ENCODE measurements at regions not wholly inside any gene's neighbourhood (a gene's known extent, or its start where the extent isn't known, plus 50 kb on each side); places are given as distances from the start of the nearest gene placed in this dataset.

- H3K27ac ChIP-seq (ENCODE audit: low read depth, low read length) = no peak overlapping the region
- H3K4me3 ChIP-seq (ENCODE audit: low read depth, low read length) = no peak overlapping the region
- no peaks in the 10 kb centered on the region for H3K27me3 ChIP-seq (ENCODE audit: control insufficient read depth, insufficient read depth, low read length)
- DNase-seq (ENCODE audit: low read depth in 4 of 6, low spot score in 6 of 6) = no peak
- H3K9me3 ChIP-seq (ENCODE audit: control insufficient read depth, insufficient read depth, low read length) = no peaks in the 10 kb centered on the region
- H3K36me3 ChIP-seq (ENCODE audit: control insufficient read depth, insufficient read depth, low read length) = no peaks in the 10 kb centered on the region
- no peaks in the 10 kb centered on the region for H3K4me1 ChIP-seq (ENCODE audit: control insufficient read depth, insufficient read depth, low read length)
Measured at GRCh38 chr6:48311301-48311700, 200.3 kb upstream of the PTCHD4 start.

- WGBS (ENCODE audit: insufficient coverage) = no CpG with 5 or more reads among the region's 2 CpGs
- Histone ChIP-seq H3K27me3 (ENCODE audit: control insufficient read depth, insufficient read depth, low read length) (no peaks in the 10 kb centered on the region), H3K36me3 (ENCODE audit: control insufficient read depth, insufficient read depth, low read length) (no peaks in the 10 kb centered on the region), H3K9me3 (ENCODE audit: control insufficient read depth, insufficient read depth, low read length) (no peaks in the 10 kb centered on the region), H3K27ac (ENCODE audit: low read depth, low read length) (no peak overlapping the region), H3K4me3 (ENCODE audit: low read depth, low read length) (no peak overlapping the region), H3K4me1 (ENCODE audit: control insufficient read depth, insufficient read depth, low read length) (no peaks in the 10 kb centered on the region)
- no peak for DNase-seq (ENCODE audit: low read depth in 4 of 6, low spot score in 6 of 6)
Measured at GRCh38 chr6:48307573-48307972, 196.6 kb upstream of the PTCHD4 start.

- no peaks in the 10 kb centered on the region for H3K4me1 ChIP-seq (ENCODE audit: control insufficient read depth, insufficient read depth, low read length)
- DNase-seq (ENCODE audit: low read depth in 4 of 6, low spot score in 6 of 6) = peak in 4 of 6 donors; percentile 2 to 87 (median 28)
Measured at GRCh38 chr6:48290595-48290994, 179.6 kb upstream of the PTCHD4 start.

GRCh38 chr6:48289841-48290240, 178.8 kb upstream of the PTCHD4 start:
- H3K27ac ChIP-seq (ENCODE audit: low read depth, low read length) = no peak overlapping the region
- DNase-seq (ENCODE audit: low read depth in 4 of 6, low spot score in 6 of 6) = no peak
- H3K36me3 ChIP-seq (ENCODE audit: control insufficient read depth, insufficient read depth, low read length) = no peaks in the 10 kb centered on the region
- 87% methylated on average over 4 of the region's 5 CpGs for WGBS (ENCODE audit: insufficient coverage)
- H3K4me3 ChIP-seq (ENCODE audit: low read depth, low read length) = no peak overlapping the region
- H3K4me1 ChIP-seq (ENCODE audit: control insufficient read depth, insufficient read depth, low read length) = no peaks in the 10 kb centered on the region
- H3K9me3 ChIP-seq (ENCODE audit: control insufficient read depth, insufficient read depth, low read length) = peaks cover 2% of the 10 kb centered on the region
- no peaks in the 10 kb centered on the region for H3K27me3 ChIP-seq (ENCODE audit: control insufficient read depth, insufficient read depth, low read length)

More at GRCh38 chr6:48290595-48290994, 179.6 kb upstream of the PTCHD4 start:
- H3K27me3 ChIP-seq (ENCODE audit: control insufficient read depth, insufficient read depth, low read length) = no peaks in the 10 kb centered on the region
- WGBS (ENCODE audit: insufficient coverage) = no CpG with 5 or more reads among the region's 4 CpGs
- H3K9me3 ChIP-seq (ENCODE audit: control insufficient read depth, insufficient read depth, low read length) = peaks cover 2% of the 10 kb centered on the region
- H3K4me3 ChIP-seq (ENCODE audit: low read depth, low read length) = no peak overlapping the region
- H3K27ac ChIP-seq (ENCODE audit: low read depth, low read length) = no peak overlapping the region
- no peaks in the 10 kb centered on the region for H3K36me3 ChIP-seq (ENCODE audit: control insufficient read depth, insufficient read depth, low read length)

GRCh38 chr6:48281217-48281616, 170.2 kb upstream of the PTCHD4 start:
- no peak overlapping the region for H3K27ac ChIP-seq (ENCODE audit: low read depth, low read length)
- WGBS (ENCODE audit: insufficient coverage) = no CpG with 5 or more reads among the region's 1 CpG
- H3K4me3 ChIP-seq (ENCODE audit: low read depth, low read length) = no peak overlapping the region
- no peaks in the 10 kb centered on the region for H3K4me1 ChIP-seq (ENCODE audit: control insufficient read depth, insufficient read depth, low read length)
- peaks cover 1% of the 10 kb centered on the region for H3K9me3 ChIP-seq (ENCODE audit: control insufficient read depth, insufficient read depth, low read length)
- H3K36me3 ChIP-seq (ENCODE audit: control insufficient read depth, insufficient read depth, low read length) = no peaks in the 10 kb centered on the region
- DNase-seq (ENCODE audit: low read depth in 4 of 6, low spot score in 6 of 6) = no peak
- H3K27me3 ChIP-seq (ENCODE audit: control insufficient read depth, insufficient read depth, low read length) = no peaks in the 10 kb centered on the region

DNA sequence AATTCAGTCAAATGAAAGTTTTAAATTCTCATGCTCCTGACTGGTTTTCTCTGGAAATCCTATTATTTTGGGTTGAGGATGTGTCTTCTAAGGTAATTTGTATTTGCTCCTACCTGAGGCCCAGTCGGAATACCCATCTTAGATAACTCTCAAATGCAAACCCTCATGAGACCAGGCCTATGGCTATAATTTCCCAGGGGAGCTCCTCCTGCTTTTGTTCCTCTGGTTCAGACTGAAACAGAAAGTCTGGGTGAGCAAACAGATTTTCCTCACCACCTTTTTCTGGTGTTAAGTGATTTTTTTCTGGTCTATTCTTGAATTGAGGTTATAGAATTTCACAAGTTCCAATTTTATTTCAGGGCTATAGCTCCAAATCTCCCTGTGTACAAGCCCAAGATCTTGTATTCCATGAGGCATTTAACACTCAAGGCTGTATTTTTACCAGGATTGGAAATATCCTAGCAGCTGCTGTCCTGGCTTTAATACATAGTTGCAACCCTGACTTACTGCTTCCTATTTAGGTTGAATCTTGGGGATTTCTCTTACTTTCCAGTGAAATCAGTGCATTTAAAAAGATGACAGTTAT, 169.1 kb upstream of the PTCHD4 start:
- WGBS (ENCODE audit: insufficient coverage) = no CpG with 5 or more reads among the region's 1 CpG
- Histone ChIP-seq H3K4me3 (ENCODE audit: low read depth, low read length) (no peak overlapping the region), H3K36me3 (ENCODE audit: control insufficient read depth, insufficient read depth, low read length) (no peaks in the 10 kb centered on the region), H3K9me3 (ENCODE audit: control insufficient read depth, insufficient read depth, low read length) (peaks cover 1% of the 10 kb centered on the region), H3K27ac (ENCODE audit: low read depth, low read length) (no peak overlapping the region), H3K27me3 (ENCODE audit: control insufficient read depth, insufficient read depth, low read length) (no peaks in the 10 kb centered on the region), H3K4me1 (ENCODE audit: control insufficient read depth, insufficient read depth, low read length) (no peaks in the 10 kb centered on the region)
- no peak for DNase-seq (ENCODE audit: low read depth in 4 of 6, low spot score in 6 of 6)

DNA sequence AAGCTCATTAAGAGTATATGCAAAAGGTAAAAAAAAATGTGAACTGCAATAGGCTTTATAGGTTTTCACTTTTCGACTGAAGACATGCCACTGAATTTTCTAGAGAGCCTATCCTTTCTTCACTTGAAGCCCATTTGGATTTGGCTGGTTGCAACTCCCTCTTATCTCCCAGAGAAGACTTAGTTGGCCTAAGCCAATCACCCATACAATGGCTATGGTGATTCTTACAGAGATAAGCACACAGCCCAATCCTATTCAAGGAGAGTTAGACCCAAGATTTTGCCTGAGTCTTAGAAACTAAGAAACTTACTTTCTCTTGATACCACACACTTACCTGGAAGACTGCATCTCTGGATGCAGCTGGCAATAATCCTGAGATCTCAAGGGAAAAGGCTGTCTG, 167.3 kb upstream of the PTCHD4 start:
- no peaks in the 10 kb centered on the region for H3K27me3 ChIP-seq (ENCODE audit: control insufficient read depth, insufficient read depth, low read length)
- H3K27ac ChIP-seq (ENCODE audit: low read depth, low read length) = no peak overlapping the region
- H3K9me3 ChIP-seq (ENCODE audit: control insufficient read depth, insufficient read depth, low read length) = peaks cover 1% of the 10 kb centered on the region
- WGBS (ENCODE audit: insufficient coverage) = no CpG with 5 or more reads among the region's 1 CpG
- H3K4me3 ChIP-seq (ENCODE audit: low read depth, low read length) = no peak overlapping the region
- no peaks in the 10 kb centered on the region for H3K36me3 ChIP-seq (ENCODE audit: control insufficient read depth, insufficient read depth, low read length)
- no peak for DNase-seq (ENCODE audit: low read depth in 4 of 6, low spot score in 6 of 6)
- H3K4me1 ChIP-seq (ENCODE audit: control insufficient read depth, insufficient read depth, low read length) = no peaks in the 10 kb centered on the region

DNA sequence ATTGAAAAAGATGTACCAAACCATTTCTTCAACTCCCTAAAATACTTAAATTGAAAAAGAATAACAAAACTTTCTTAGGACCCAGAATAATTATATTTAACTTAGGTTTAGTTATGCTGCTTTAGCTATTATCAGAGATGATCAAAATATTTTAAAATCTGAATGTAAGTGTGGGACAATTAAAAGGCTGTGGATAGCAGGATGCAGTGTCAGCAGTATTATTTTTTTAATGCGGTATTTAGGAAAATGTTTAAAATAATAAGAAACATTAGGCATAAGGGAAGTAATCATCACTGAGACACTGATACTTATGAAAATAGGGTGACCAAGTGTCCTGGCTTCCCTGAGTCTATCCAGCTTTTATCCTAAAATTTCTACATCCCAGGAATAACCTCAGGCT, 161.5 kb upstream of the PTCHD4 start:
- no peaks in the 10 kb centered on the region for H3K36me3 ChIP-seq (ENCODE audit: control insufficient read depth, insufficient read depth, low read length)
- H3K4me3 ChIP-seq (ENCODE audit: low read depth, low read length) = no peak overlapping the region
- WGBS (ENCODE audit: insufficient coverage) = no CpG with 5 or more reads among the region's 1 CpG
- no peaks in the 10 kb centered on the region for H3K27me3 ChIP-seq (ENCODE audit: control insufficient read depth, insufficient read depth, low read length)
- H3K27ac ChIP-seq (ENCODE audit: low read depth, low read length) = no peak overlapping the region
- no peak for DNase-seq (ENCODE audit: low read depth in 4 of 6, low spot score in 6 of 6)
- H3K4me1 ChIP-seq (ENCODE audit: control insufficient read depth, insufficient read depth, low read length) = no peaks in the 10 kb centered on the region
- no peaks in the 10 kb centered on the region for H3K9me3 ChIP-seq (ENCODE audit: control insufficient read depth, insufficient read depth, low read length)

- Histone ChIP-seq H3K4me3 (ENCODE audit: low read depth, low read length) (no peak overlapping the region), H3K27me3 (ENCODE audit: control insufficient read depth, insufficient read depth, low read length) (no peaks in the 10 kb centered on the region), H3K4me1 (ENCODE audit: control insufficient read depth, insufficient read depth, low read length) (no peaks in the 10 kb centered on the region), H3K27ac (ENCODE audit: low read depth, low read length) (no peak overlapping the region), H3K36me3 (ENCODE audit: control insufficient read depth, insufficient read depth, low read length) (no peaks in the 10 kb centered on the region), H3K9me3 (ENCODE audit: control insufficient read depth, insufficient read depth, low read length) (no peaks in the 10 kb centered on the region)
- no peak for DNase-seq (ENCODE audit: low read depth in 4 of 6, low spot score in 6 of 6)
- WGBS (ENCODE audit: insufficient coverage) = no CpG with 5 or more reads among the region's 3 CpGs
Measured at GRCh38 chr6:48255094-48255493, 144.1 kb upstream of the PTCHD4 start.

GRCh38 chr6:48249071-48249470, 138.1 kb upstream of the PTCHD4 start:
- Histone ChIP-seq H3K36me3 (ENCODE audit: control insufficient read depth, insufficient read depth, low read length) (no peaks in the 10 kb centered on the region), H3K27ac (ENCODE audit: low read depth, low read length) (no peak overlapping the region), H3K9me3 (ENCODE audit: control insufficient read depth, insufficient read depth, low read length) (no peaks in the 10 kb centered on the region), H3K4me1 (ENCODE audit: control insufficient read depth, insufficient read depth, low read length) (no peaks in the 10 kb centered on the region), H3K4me3 (ENCODE audit: low read depth, low read length) (no peak overlapping the region), H3K27me3 (ENCODE audit: control insufficient read depth, insufficient read depth, low read length) (no peaks in the 10 kb centered on the region)
- DNase-seq (ENCODE audit: low read depth in 4 of 6, low spot score in 6 of 6) = no peak
- WGBS (ENCODE audit: insufficient coverage) = 83% methylated on average over 1 of the region's 3 CpGs
